ENCODE measurements at regions not wholly inside any gene's neighbourhood (a gene's known extent, or its start where the extent isn't known, plus 50 kb on each side); places are given as distances from the start of the nearest gene placed in this dataset.
A peak's percentile ranks its signal among the peaks of the same experiment; 100 is the strongest.

DNA sequence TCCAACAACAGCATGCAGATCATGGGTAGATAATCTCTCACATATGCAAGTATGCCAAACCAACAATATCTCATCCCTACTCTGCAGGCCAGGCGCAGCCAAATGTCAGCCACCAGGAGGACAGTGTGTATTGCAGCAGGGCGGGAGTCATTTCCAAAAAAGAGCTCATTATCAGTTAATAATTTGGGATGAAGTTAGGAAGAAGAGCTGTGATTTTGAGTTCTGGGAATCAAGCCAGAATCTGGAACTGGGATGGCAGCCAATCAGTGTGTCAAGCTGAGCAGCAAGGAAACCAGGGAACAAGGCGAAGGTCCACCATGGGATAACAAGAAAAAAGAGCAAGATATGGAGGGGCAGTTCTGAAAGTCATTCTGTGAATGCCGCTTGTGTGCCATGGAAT lies 88.2 kb upstream of the CAMK2D start:
- peak; percentile 23 for DNase-seq
- 39 to 43% methylated on average over 4 of the region's 4 CpGs for WGBS, 2 donors
- intact Hi-C loops (cut with DNase I; ENCODE audit: low total_unique reads), result no loop called here
- no peak overlapping the region for H3K4me3 ChIP-seq
- no peaks in the 10 kb centered on the region for H3K27me3 ChIP-seq
- TF ChIP-seq, protein P1, sequence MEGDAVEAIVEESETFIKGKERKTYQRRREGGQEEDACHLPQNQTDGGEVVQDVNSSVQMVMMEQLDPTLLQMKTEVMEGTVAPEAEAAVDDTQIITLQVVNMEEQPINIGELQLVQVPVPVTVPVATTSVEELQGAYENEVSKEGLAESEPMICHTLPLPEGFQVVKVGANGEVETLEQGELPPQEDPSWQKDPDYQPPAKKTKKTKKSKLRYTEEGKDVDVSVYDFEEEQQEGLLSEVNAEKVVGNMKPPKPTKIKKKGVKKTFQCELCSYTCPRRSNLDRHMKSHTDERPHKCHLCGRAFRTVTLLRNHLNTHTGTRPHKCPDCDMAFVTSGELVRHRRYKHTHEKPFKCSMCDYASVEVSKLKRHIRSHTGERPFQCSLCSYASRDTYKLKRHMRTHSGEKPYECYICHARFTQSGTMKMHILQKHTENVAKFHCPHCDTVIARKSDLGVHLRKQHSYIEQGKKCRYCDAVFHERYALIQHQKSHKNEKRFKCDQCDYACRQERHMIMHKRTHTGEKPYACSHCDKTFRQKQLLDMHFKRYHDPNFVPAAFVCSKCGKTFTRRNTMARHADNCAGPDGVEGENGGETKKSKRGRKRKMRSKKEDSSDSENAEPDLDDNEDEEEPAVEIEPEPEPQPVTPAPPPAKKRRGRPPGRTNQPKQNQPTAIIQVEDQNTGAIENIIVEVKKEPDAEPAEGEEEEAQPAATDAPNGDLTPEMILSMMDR (IDR thresholded peaks at IDR 0.05), result no peak
- TF ChIP-seq POLR2A (IDR thresholded peaks at IDR 0.05), result no peak
- H3K36me3 ChIP-seq (ENCODE audit: low read depth, missing control alignments), result no peaks in the 10 kb centered on the region
- H3K4me1 ChIP-seq, result no peaks in the 10 kb centered on the region
- H3K27ac ChIP-seq, result no peak overlapping the region
- no peaks in the 10 kb centered on the region for H3K9me3 ChIP-seq

GRCh38 chr4:113847710-113848109 lies 86.2 kb upstream of the CAMK2D start:
- 76 to 94% methylated on average over 5 of the region's 5 CpGs for WGBS, 2 donors
- H3K4me3 ChIP-seq, result no peak overlapping the region
- no peaks in the 10 kb centered on the region for H3K4me1 ChIP-seq
- no peak for DNase-seq
- H3K36me3 ChIP-seq (ENCODE audit: low read depth, missing control alignments), result no peaks in the 10 kb centered on the region
- intact Hi-C loops (cut with DNase I; ENCODE audit: low total_unique reads), result no loop called here
- no peak overlapping the region for H3K27ac ChIP-seq
- no peaks in the 10 kb centered on the region for H3K9me3 ChIP-seq
- TF ChIP-seq, protein P1 (IDR thresholded peaks at IDR 0.05), result no peak
- no peak for TF ChIP-seq POLR2A (IDR thresholded peaks at IDR 0.05)
- H3K27me3 ChIP-seq, result no peaks in the 10 kb centered on the region

GRCh38 chr4:113846433-113846832 lies 84.9 kb upstream of the CAMK2D start:
- Histone ChIP-seq H3K9me3 (no peaks in the 10 kb centered on the region), H3K27ac (no peak overlapping the region), H3K4me1 (no peaks in the 10 kb centered on the region), H3K27me3 (no peaks in the 10 kb centered on the region), H3K36me3 (ENCODE audit: low read depth, missing control alignments) (no peaks in the 10 kb centered on the region), H3K4me3 (no peak overlapping the region)
- 97 to 100% methylated on average over 3 to 4 of the region's 4 CpGs for WGBS, 2 donors
- no peak for TF ChIP-seq POLR2A (IDR thresholded peaks at IDR 0.05)
- TF ChIP-seq, protein P1 (IDR thresholded peaks at IDR 0.05), result no peak
- intact Hi-C loops (cut with DNase I; ENCODE audit: low total_unique reads), result no loop called here
- no peak for DNase-seq

GRCh38 chr4:113845138-113845537 lies 83.6 kb upstream of the CAMK2D start:
- 71 to 81% methylated on average over 5 of the region's 5 CpGs for WGBS, 2 donors
- intact Hi-C loops (cut with DNase I; ENCODE audit: low total_unique reads), result no loop called here
- Histone ChIP-seq H3K36me3 (ENCODE audit: low read depth, missing control alignments) (no peaks in the 10 kb centered on the region), H3K4me1 (no peaks in the 10 kb centered on the region), H3K27me3 (no peaks in the 10 kb centered on the region), H3K27ac (no peak overlapping the region), H3K4me3 (no peak overlapping the region), H3K9me3 (no peaks in the 10 kb centered on the region)
- no peak for DNase-seq
- TF ChIP-seq, protein P1 (IDR thresholded peaks at IDR 0.05), result no peak
- no peak for TF ChIP-seq POLR2A (IDR thresholded peaks at IDR 0.05)

GRCh38 chr4:113844369-113844768 lies 82.8 kb upstream of the CAMK2D start:
- Histone ChIP-seq H3K36me3 (ENCODE audit: low read depth, missing control alignments) (no peaks in the 10 kb centered on the region), H3K27ac (no peak overlapping the region), H3K4me3 (no peak overlapping the region), H3K9me3 (no peaks in the 10 kb centered on the region), H3K27me3 (no peaks in the 10 kb centered on the region), H3K4me1 (no peaks in the 10 kb centered on the region)
- WGBS, 2 donors, result 83 to 87% methylated on average over 2 of the region's 2 CpGs
- TF ChIP-seq, protein P1 (IDR thresholded peaks at IDR 0.05), result no peak
- no peak for TF ChIP-seq POLR2A (IDR thresholded peaks at IDR 0.05)
- intact Hi-C loops (cut with DNase I; ENCODE audit: low total_unique reads), result no loop called here
- DNase-seq, result no peak
